IPS-NIHi7 (cell line): ENCODE measurements at regions not wholly inside any gene's neighbourhood (a gene's known extent, or its start where the extent isn't known, plus 50 kb on each side); places are given as distances from the start of the nearest gene placed in this dataset.
"Not testable (repeated sequence)": the region's sequence is repeated elsewhere in the genome, so short reads cannot be mapped to it uniquely, and the experiment has no call there.

Source experiments
- DNase-seq: peaks from one replicate; pipeline ENCODE4 v3.0.0; 2012; ENCODE audit warnings: mixed read lengths; ENCODE audit errors: extremely low spot score

DNA sequence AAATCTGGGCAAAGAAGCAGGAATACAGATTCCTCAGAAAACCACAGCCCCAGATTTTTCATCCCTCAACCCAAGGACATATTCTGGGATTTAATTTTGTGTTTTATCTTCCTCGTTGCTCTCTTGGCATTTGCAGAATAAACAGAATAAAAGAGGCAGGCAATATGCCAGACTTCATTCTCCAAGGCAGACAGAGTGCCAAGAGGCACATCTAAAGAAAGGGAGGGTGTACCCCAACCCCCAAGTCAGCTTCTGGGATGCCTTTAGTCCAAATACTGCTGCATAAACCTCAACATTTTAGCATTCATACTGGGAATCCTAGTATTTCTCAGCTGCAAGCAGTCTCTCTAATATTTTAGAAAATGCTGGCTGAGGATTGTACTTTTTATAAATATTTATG, 629.2 kb downstream of the KLHL13 start:
- DNase-seq, result no peak

DNA sequence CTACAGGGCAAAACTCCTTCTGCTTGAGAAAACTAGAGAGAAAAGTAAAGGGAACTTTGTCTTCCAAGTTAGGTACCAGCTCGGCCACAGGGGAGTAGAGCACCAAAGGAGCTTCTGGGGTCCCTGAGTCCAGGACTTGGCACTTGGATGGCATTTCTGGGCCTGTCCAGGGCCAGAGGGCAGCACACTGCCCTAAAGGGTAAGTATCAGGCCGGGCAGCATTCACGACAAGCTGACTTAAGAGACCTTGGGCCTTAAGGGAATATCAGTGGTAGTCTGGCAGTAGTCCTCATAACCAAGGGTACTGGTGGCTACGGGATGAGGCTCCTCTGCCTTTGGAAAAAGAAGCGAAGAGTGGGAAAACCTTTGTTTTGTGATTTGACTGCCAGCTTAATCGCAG, 632.7 kb downstream of the KLHL13 start:
- DNase-seq, result no peak

DNA sequence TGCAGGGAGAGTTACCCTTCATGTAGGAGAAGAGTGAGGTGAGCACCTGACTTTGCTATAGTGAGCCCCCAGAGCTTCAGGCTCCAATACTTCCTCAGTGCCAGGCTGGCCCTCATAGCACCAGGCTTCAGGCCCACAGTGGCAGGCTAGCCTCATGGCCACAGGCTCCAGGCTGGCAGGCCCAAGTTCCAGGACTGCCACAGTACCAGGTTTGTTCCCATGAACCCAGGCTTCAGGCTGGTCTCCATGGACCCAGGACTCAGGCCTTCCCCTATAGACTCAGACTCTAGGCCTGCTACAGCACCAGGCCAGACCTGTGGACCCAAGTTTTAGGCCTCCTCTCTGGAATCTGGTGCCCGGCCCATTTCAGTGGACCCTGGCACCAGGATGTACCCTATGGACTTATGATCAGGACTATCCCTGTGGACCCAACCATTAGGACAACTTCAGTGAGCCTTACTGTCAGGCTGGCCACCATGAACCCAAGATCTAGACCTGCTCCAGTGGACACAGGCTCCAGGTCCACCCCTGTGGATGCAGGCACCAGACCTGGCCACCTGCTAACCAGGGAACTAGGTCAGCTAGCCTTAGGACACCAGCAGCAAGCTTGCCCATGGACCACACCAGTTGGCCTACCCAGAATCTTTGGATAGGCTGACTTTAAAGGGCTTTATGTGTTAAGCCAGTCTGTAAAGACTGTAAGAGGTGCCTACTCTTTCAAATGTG, 658.2 kb downstream of the KLHL13 start:
- no peak for DNase-seq

DNA sequence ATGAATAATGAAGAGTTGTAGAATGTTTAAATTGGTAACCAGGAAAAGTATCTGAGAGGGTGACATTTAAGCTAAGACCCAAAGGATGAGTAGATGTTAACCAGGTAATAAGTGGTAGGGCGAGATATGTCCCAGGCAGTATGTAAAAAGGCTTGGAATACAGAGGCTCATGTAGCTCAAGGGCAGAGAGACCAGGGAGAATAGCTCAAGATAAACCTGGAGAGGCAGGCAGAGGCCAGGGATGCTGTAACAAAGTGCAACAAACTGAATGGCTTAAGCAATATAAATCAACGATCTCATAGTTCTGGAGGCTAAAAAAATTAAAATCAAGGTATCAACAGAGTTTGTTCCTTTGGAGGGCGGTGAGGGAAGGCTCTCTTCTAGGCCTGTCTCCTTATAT, 660.8 kb downstream of the KLHL13 start:
- DNase-seq, result no peak

DNA sequence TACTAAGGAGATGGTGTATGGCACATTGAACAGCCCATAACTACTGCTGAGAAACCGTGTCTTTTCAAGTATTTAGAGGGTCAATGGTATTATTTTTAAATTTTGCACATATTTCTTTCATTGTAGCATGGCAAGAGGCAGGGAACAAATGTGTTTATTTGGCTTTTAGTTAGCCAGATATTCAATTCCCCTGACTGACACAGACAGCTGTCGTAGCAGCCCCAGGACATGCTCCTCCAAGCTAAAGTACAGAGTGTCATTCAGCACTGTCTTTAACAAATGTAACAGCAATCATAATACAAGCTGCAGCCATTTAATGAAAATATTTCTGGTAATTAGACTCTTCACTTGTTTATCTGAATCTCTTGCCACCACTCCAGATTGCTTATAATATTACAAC, 687.1 kb downstream of the KLHL13 start:
- no peak for DNase-seq

DNA sequence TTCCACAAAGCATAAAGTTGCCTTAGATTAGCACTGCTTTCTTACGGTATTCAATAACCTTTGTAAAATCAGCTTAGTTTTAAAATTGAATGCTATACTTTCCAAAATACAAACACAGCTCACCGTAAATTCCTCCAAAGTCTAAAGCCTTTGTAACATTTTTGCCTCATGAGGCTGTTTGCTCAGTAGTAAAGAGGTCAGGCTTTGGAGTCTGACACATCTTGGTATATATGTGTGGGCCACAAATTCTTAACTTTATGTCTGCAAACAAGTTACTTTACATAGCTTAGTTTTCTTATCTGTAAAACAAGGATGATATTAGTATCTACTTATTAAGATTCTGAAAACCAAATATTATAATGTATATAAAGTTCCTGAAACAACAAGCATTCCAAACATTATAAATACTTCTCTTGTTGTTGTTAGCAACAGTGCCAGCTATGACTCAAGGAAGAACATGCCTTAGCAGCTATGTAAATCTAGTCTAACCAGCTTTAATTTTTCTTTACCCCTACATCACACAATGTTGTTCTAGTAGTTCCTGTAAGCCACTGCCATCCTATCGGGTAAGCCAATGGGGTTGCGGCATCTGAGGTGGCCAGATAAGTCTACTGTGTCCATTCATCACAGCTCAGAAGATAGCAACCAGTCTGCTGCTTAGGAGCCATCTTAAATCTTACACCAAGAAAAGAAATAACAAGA, 709.0 kb downstream of the KLHL13 start:
- no peak for DNase-seq

DNA sequence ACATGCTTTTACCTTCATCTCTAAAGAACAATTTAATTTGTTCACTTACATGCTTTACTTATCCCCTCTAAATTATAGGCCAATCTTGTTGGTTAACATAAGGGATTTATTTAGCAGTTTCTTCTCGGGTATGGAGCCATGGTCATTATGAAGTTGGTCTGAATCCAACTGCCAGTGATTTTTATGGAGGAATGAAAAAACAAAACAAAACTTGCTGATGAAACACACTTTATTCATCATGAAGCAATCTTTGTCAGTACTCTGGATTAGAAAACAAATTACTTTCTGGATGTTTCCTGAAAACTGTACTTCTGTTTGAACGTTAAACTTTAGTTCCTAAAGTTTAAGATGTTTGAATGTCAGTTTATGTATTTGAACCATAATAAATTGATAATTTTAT, 715.8 kb downstream of the KLHL13 start:
- DNase-seq, result no peak

DNA sequence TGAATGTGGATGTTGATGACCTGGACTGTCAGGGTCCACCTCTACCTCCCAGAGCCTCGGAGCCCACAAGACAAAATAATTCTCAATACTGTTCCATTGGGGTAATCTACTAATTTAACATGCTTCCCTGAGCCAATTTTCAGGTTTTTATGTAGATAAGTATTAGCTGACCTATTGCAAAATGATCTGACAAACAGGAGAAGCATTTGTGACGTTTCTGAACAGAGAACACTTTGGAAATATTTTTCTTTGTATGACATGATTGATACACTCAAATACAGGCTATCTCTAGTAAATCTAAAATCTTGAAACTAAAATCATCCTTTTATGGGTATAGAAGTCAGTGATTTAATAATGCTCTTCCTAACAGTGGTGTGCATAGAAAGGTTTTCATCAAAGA, 716.6 kb downstream of the KLHL13 start:
- DNase-seq, result no peak

DNA sequence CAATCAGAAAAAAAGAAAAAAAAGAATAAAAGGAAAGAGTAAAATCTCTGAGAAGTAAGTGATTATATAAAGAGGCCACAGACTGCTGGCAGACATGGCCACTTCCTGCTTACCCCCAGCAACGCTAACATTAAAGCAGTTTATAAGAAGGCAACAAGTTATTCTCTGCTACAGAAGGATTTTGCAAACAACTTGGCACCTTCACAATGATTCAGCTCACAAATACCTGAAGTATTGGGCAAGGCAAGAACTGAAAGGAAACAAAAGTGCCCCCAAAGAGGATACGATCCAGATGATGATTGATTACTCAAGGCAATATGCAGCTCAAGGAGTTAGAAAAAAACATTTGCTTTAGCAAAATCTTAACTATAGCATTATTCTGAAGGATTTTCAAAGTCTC, 718.8 kb downstream of the KLHL13 start:
- no peak for DNase-seq

DNA sequence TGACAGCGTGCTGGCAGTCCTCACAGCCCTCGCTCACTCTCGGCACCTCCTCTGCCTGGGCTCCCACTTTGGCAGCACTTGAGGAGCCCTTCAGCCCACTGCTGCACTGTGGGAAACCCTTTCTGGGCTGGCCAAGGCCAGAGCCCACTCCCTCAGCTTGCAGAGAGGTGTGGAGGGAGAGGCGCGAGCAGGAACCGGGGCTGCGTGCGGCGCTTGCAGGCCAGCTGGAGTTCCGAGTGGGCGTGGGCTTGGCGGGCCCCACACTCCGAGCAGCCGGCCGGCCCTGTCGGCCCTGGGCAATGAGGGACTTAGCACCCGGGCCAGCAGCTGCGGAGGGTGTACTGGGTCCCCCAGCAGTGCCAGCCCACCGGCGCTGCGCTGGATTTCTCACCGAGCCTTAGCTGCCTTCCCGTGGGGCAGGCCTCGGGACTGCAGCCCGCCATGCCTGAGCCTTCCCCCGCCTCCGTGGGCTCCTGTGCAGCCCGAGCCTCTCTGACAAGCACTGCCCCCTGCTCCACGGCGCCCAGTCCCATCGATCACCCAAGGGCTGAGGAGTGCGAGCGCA, 722.0 kb downstream of the KLHL13 start:
- DNase-seq, result not testable (repeated sequence)

DNA sequence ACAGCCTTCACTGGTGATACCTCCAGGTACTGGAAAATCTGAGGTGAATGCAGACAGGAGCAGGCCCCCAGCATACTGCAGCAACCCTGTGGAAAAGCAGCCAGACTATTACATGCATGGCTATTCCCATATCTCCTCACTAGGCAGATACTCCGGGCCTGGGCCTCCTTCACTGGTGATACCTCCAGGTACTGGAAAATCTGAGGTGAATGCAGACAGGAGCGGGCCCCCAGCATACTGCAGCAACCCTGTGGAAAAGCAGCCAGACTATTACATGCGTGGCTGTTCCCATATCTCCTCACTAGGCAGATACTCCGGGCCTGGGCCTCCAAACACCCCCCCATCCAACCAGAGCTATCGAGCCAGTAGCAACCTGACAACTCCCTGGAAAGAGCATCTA, 724.2 kb downstream of the KLHL13 start:
- DNase-seq, result not testable (repeated sequence)

DNA sequence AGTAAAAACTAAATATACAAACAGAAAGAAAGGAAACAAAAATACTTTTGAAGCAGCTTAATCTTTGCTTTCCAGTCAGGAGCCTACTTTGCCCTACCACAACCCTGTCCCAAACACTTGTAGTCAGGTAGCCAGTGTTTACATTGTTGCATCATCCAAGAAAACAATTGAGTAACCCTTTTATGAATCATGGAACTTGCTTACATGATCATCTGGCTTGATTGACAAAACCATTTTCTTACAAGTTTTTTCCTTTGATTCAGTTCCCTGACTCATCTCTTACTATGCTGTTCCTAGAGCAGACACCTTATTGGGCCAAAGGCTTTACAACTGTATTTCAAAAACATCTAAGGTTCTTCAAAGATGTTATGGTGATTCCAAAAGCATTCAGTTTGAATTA, 740.1 kb downstream of the KLHL13 start:
- DNase-seq, result no peak

DNA sequence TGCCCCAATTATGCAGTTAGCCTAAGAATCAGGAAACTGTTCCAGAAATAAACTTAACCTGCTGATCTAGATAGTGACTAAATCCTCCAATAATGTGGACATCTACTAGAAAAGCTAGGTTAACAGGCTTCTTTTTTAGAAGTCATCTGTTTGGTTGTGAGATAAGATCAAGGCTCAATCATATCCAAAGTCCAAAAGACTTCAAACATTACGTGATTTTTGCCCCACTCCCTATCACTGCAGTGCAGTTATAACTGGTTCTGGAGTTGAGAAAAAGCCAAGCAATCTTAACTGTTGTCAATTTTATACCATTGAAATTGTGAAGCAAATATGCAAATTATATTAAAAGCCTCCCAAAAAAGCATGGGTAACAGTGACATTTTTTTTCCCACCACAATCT, 781.4 kb downstream of the KLHL13 start:
- DNase-seq, result no peak

DNA sequence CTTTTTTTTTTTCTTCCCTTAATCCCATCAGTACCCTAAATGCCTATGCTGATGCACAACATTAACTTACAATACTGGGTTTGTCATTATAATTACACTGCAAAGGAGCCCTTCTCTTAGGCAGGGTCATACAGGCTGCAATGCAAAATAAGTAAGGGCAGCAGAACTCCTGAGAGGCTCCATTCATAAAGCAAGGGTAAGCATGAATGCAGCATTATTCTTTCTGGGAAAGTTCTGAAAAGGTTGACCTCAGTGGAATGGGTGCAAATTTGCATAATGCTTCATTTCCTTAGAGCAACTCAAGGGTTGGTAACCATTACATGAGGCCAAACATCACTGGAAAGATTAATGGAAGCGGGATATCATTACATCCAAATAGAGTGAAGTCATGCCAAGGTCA, 789.2 kb downstream of the KLHL13 start:
- peak; percentile 50 for DNase-seq

DNA sequence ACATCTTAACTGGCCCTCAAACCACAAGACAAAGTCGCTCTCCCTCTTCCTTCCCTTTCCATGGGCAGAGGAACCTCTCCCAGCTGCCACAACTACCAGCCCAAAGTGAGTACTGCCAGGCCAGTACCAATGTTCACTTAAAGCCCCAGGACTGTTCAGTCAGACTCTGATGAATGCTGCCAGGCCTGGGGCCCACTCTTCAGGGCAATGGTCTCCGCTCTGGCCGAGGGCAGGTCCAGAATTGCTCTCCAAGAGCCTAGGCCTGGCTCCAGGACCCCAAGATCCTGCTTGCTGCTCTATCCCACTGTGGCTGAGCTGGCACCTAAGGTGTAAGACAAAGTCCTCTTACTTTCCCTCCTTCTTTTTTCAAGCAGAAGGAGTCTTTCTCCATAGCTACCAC, 790.9 kb downstream of the KLHL13 start:
- DNase-seq, result no peak

DNA sequence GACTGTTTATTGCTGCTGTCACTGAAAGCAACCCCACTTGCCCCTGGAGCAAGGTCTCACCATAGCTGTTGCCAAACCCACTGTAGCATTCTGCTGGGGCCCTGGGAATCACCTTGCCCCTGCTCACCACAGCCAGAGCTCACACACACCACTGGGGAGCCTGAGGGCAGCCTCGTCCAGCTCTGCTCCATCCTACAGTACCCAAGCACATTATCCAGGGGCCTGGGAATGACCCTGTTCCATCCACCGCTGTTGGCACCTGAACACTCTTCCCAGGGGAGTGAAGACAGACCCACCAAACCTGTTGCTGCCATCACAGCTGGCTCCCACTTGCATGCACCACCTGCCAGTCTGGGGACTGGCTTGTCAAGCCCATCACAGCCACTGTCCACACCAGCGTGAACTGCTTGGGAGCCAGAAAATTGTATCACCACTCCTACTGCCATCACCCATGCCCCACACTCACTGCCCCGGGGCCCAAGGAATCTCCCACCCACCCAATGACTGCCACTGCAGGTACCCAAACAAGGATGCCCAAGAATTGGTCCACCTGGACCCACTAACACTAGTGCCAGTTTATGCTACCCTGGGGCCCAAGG, 811.3 kb downstream of the KLHL13 start:
- DNase-seq, result no peak

DNA sequence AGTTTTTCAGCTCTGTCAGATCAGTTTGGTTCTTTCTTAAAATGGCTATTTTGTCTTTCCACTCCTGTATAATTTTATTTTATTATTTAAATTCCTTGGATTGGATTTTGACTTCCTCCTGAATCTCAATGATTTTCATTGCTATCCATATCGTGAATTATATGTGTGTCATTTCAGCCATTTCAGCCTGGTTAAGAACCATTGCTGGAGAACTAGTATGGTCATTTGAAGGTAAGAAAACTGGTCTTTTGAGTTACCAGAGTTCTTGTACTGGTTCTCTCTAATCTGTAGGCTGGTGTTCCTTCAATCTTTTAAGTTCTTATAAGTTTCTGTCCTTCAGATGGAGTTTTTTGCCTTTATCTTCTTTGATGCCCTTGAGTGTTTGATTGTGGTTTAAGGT, 815.5 kb downstream of the KLHL13 start:
- no peak for DNase-seq

DNA sequence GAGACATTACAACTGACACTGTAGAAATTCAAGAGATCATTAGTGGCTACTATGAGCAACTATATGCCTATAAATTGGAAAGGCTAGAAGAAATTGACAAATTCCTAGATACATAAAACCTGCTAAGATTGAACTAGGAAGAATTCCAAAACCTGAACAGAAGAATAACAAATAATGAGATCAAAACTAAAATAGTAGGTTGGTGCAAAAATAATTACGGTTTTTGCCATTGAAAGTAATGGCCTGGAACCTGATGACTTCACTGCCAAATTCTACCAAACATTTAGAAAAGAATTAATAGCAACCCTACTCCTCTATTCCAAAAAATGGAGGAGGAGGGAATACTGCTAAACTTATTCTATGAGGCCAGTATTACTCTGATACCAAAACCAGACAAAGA, 824.9 kb downstream of the KLHL13 start:
- DNase-seq, result no peak

DNA sequence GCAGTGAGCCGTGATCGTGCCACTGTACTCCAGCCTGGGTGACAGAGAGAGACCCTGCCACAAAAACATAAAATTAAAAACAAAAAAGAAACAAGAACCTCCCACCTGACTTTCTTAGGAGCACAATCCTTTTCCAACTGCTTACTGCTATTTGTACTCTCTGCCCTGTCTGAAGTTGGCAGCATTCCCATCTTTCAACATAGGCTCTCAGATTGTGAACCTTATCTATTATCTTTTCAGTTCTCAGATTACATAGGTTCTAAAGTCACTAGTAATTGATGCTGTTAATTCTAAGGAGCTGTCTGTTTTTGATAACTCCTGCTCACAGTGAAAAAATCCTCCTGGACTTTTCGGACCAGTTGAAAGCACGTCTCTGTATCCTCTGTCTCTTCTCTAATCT, 812.2 kb upstream of the CT83 start:
- no peak for DNase-seq
